ENCODE measurements at regions not wholly inside any gene's neighbourhood (a gene's known extent, or its start where the extent isn't known, plus 50 kb on each side); places are given as distances from the start of the nearest gene placed in this dataset.

- Mint-ChIP-seq H3K4me3 (ENCODE audit: unreplicated experiment) (no peak overlapping the region), H3K9me3 (ENCODE audit: low read depth) (no peaks in the 10 kb centered on the region), H3K27ac (ENCODE audit: unreplicated experiment) (no peak overlapping the region), H3K27me3 (ENCODE audit: low read depth) (no peaks in the 10 kb centered on the region), H3K36me3 (ENCODE audit: low read depth) (peaks cover 11% of the 10 kb centered on the region), H3K4me1 (ENCODE audit: low read depth) (peaks cover 13% of the 10 kb centered on the region)
- no peak for DNase-seq (ENCODE audit: low spot score)
- TF ChIP-seq CTCF (IDR thresholded peaks at IDR 0.05): no peak
Measured at GRCh38 chr11:17150521-17150920, 57.3 kb downstream of the PIK3C2A start.

- DNase-seq (ENCODE audit: low spot score): no peak
- peaks cover 13% of the 10 kb centered on the region for H3K4me1 Mint-ChIP-seq (ENCODE audit: low read depth)
- no peak overlapping the region for H3K4me3 Mint-ChIP-seq (ENCODE audit: unreplicated experiment)
- no peak overlapping the region for H3K27ac Mint-ChIP-seq (ENCODE audit: unreplicated experiment)
- no peak for TF ChIP-seq CTCF (IDR thresholded peaks at IDR 0.05)
- no peaks in the 10 kb centered on the region for H3K9me3 Mint-ChIP-seq (ENCODE audit: low read depth)
- no peaks in the 10 kb centered on the region for H3K27me3 Mint-ChIP-seq (ENCODE audit: low read depth)
- peaks cover 11% of the 10 kb centered on the region for H3K36me3 Mint-ChIP-seq (ENCODE audit: low read depth)
Measured at GRCh38 chr11:17148536-17148935, 59.2 kb downstream of the PIK3C2A start.

GRCh38 chr11:17145972-17146371 is 61.8 kb downstream of the PIK3C2A start:
- no peak for TF ChIP-seq CTCF (IDR thresholded peaks at IDR 0.05)
- H3K36me3 Mint-ChIP-seq (ENCODE audit: low read depth): peaks cover 24% of the 10 kb centered on the region

GRCh38 chr11:17142450-17142849 is 65.0 kb upstream of the RPS13 start:
- Mint-ChIP-seq H3K36me3 (ENCODE audit: low read depth) (peaks cover 33% of the 10 kb centered on the region), H3K4me3 (ENCODE audit: unreplicated experiment) (no peak overlapping the region), H3K27me3 (ENCODE audit: low read depth) (no peaks in the 10 kb centered on the region), H3K9me3 (ENCODE audit: low read depth) (no peaks in the 10 kb centered on the region), H3K4me1 (ENCODE audit: low read depth) (no peaks in the 10 kb centered on the region), H3K27ac (ENCODE audit: unreplicated experiment) (no peak overlapping the region)
- no peak for DNase-seq (ENCODE audit: low spot score)
- TF ChIP-seq CTCF (IDR thresholded peaks at IDR 0.05): no peak

More at GRCh38 chr11:17145972-17146371, 61.8 kb downstream of the PIK3C2A start:
- H3K4me1 Mint-ChIP-seq (ENCODE audit: low read depth): peaks cover 8% of the 10 kb centered on the region
- no peak overlapping the region for H3K4me3 Mint-ChIP-seq (ENCODE audit: unreplicated experiment)
- DNase-seq (ENCODE audit: low spot score): no peak
- no peak overlapping the region for H3K27ac Mint-ChIP-seq (ENCODE audit: unreplicated experiment)
- no peaks in the 10 kb centered on the region for H3K9me3 Mint-ChIP-seq (ENCODE audit: low read depth)
- H3K27me3 Mint-ChIP-seq (ENCODE audit: low read depth): no peaks in the 10 kb centered on the region

- H3K9me3 Mint-ChIP-seq (ENCODE audit: low read depth): no peaks in the 10 kb centered on the region
- no peaks in the 10 kb centered on the region for H3K27me3 Mint-ChIP-seq (ENCODE audit: low read depth)
- peaks cover 29% of the 10 kb centered on the region for H3K36me3 Mint-ChIP-seq (ENCODE audit: low read depth)
- H3K4me1 Mint-ChIP-seq (ENCODE audit: low read depth): no peaks in the 10 kb centered on the region
- no peak for TF ChIP-seq CTCF (IDR thresholded peaks at IDR 0.05)
- peak overlapping the region; percentile 24 for H3K27ac Mint-ChIP-seq (ENCODE audit: unreplicated experiment)
- H3K4me3 Mint-ChIP-seq (ENCODE audit: unreplicated experiment): no peak overlapping the region
- no peak for DNase-seq (ENCODE audit: low spot score)
Measured at GRCh38 chr11:17141156-17141555, 63.7 kb upstream of the RPS13 start.
